PC-3 (cell line): ENCODE measurements at regions not wholly inside any gene's neighbourhood (a gene's known extent, or its start where the extent isn't known, plus 50 kb on each side); places are given as distances from the start of the nearest gene placed in this dataset.

Source experiments
- ATAC-seq: fragments of 200-7000 bp; cut with Tn5 transposase; 2 replicates; pipeline ENCODE4 v1.9.1; 2020; ENCODE audit warnings: mild to moderate bottlenecking, moderate library complexity
- BruUV-seq: library from RNA; stranded (reverse); fragments of 400-500 nt; replicated peaks from 2 replicates; lab custom pipeline; 2021; lab: Mats Ljungman, UMichigan
- CTCF ChIA-PET: fragments of 300-600 bp; sonication (Branson Sonifier 250); formaldehyde crosslinking; loops from one replicate; lab custom pipeline; 2022; ENCODE audit warnings: antibody characterized with exemption; lab: Charles Lee
- POLR2A ChIA-PET: fragments of 300-600 bp; sonication (Branson Sonifier 250); formaldehyde crosslinking; loops from one replicate; lab custom pipeline; 2022; ENCODE audit warnings: antibody characterized with exemption; ENCODE audit not compliant: unreplicated experiment; lab: Charles Lee
- DNase-seq: peaks from one replicate; pipeline ENCODE4 v3.0.0-alpha.2; 2015
- H2AFZ ChIP-seq: fragments of 300-600 bp; sonication (generic); 2 replicates; pipeline ENCODE4 v1.6.0; 2016; ENCODE audit warnings: antibody characterized with exemption, low read length
- H3F3A ChIP-seq: fragments of 300-600 bp; sonication (generic); one replicate; pipeline ENCODE4 v1.6.0; 2017; ENCODE audit warnings: antibody characterized with exemption, low read length, control low read depth, mild to moderate bottlenecking; ENCODE audit not compliant: unreplicated experiment
- H3K27ac ChIP-seq: fragments of 300-600 bp; sonication (generic); 2 replicates; pipeline ENCODE4 v1.5.1; 2016; ENCODE audit warnings: mild to moderate bottlenecking, low read length
- H3K27me3 ChIP-seq: fragments of 300-600 bp; sonication (generic); 2 replicates; pipeline ENCODE4 v1.6.1; 2016; ENCODE audit warnings: low read length, mixed read lengths
- H3K36me3 ChIP-seq: fragments of 300-600 bp; sonication (generic); 2 replicates; pipeline ENCODE4 v1.6.1; 2016; ENCODE audit warnings: low read depth, mixed run types, low read length, mixed read lengths
- H3K4me1 ChIP-seq: fragments of 300-600 bp; sonication (generic); 2 replicates; pipeline ENCODE4 v1.5.1; 2016; ENCODE audit warnings: low read length; ENCODE audit not compliant: insufficient read depth
- H3K4me2 ChIP-seq: fragments of 300-600 bp; sonication (generic); 2 replicates; pipeline ENCODE4 v1.6.0; 2016; ENCODE audit warnings: low read length
- H3K4me3 ChIP-seq: fragments of 300-600 bp; sonication (generic); 2 replicates; pipeline ENCODE4 v1.5.1; 2016; ENCODE audit warnings: mild to moderate bottlenecking, low read length, mixed read lengths
- H3K79me2 ChIP-seq: fragments of 300-600 bp; sonication (generic); 2 replicates; pipeline ENCODE4 v1.6.1; 2017; ENCODE audit warnings: low read length, mixed read lengths
- H3K9ac ChIP-seq: fragments of 300-600 bp; sonication (generic); 2 replicates; pipeline ENCODE4 v1.6.0; 2016; ENCODE audit warnings: mild to moderate bottlenecking, low read length
- H3K9me2 ChIP-seq: fragments of 300-600 bp; sonication (generic); replicated peaks from 2 replicates; pipeline ENCODE4 v1.6.1; 2016; ENCODE audit warnings: mixed run types, low read length, mixed read lengths
- H3K9me3 ChIP-seq: fragments of 300-600 bp; sonication (generic); 2 replicates; pipeline ENCODE4 v1.6.1; 2016; ENCODE audit warnings: low read length, mixed read lengths
- H4K20me1 ChIP-seq: fragments of 300-600 bp; sonication (generic); 2 replicates; pipeline ENCODE4 v1.6.1; 2016; ENCODE audit warnings: low read length, mixed read lengths
- CTCF ChIP-seq: fragments of 300-600 bp; sonication (generic); conservative IDR thresholded peaks from 2 replicates; pipeline ENCODE4 v1.5.1; 2017; ENCODE audit warnings: antibody characterized with exemption, low read depth, mild to moderate bottlenecking, low read length
- EZH2 ChIP-seq: fragments of 300-600 bp; sonication (generic); IDR thresholded peaks from one replicate; pipeline ENCODE4 v1.6.1; 2017; ENCODE audit warnings: antibody characterized with exemption, mild to moderate bottlenecking, low read length; ENCODE audit not compliant: unreplicated experiment
- EZH2phosphoT487 ChIP-seq: fragments of 300-600 bp; sonication (generic); IDR thresholded peaks from 2 replicates; pipeline ENCODE4 v1.6.1; 2018; ENCODE audit warnings: mild to moderate bottlenecking, antibody characterized with exemption, low read length, borderline replicate concordance
- intact Hi-C: fragments of 100-400 bp; cut with micrococcal nuclease; formaldehyde crosslinking; loops from 2 replicates; pipeline ENCODE4 v1.9.0; 2023

- ChIA-PET CTCF (no interaction called here), POLR2A (no interaction called here)
- no peak overlapping the region for H3K4me3 ChIP-seq
- ATAC-seq = no peak
- no peaks in the 10 kb centered on the region for H4K20me1 ChIP-seq
- intact Hi-C loops = no loop called here
- TF ChIP-seq CTCF (no peak), EZH2phosphoT487 (no peak), EZH2 (no peak)
- BruUV-seq = no TSS peak
- H3K9me2 ChIP-seq = no peaks in the 10 kb centered on the region
- H3K27me3 ChIP-seq = no peaks in the 10 kb centered on the region
- H3F3A ChIP-seq = no peaks in the 10 kb centered on the region
- H3K79me2 ChIP-seq = no peaks in the 10 kb centered on the region
- no peak for DNase-seq
- no peaks in the 10 kb centered on the region for H3K4me1 ChIP-seq
- no peak overlapping the region for H2AFZ ChIP-seq
- H3K36me3 ChIP-seq = no peaks in the 10 kb centered on the region
- H3K9ac ChIP-seq = no peak overlapping the region
- H3K27ac ChIP-seq = no peak overlapping the region
- H3K4me2 ChIP-seq = no peak overlapping the region
- no peaks in the 10 kb centered on the region for H3K9me3 ChIP-seq
Measured at GRCh38 chr2:226680719-226681118, 118.9 kb downstream of the IRS1 start.

DNA sequence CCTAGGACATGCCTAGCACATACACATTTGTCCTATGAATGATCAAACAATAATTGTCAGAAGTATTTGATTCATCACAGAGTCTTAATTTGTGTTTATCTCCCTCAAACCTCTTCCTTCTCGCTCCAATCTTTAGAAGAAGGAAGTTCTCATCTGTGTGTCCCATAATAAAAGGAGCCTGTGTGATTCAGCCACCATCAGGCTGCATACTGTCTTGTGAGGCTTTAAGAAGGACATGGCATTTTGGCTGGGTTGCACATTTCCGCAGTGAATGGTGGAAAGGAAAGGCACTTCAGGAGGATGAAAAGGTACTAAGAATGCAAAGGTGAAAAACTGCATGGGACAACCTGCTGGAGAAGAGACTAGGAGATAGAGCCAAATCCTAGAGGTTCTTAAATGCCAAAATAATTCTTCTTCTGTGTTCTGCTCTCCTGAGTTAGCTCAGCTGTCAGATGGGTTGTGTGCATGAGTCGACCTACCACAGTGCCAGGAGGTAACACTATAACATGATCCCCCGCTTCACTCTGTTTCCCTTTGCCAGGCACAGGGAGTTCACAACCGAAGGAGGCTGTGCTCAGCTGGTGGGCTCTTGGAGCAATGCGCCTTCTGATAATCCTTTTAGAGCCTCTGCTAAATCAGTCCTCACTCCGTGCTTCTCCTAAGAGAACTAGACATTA lies 120.1 kb downstream of the IRS1 start:
- no peak overlapping the region for H3K4me2 ChIP-seq
- H3K27me3 ChIP-seq = no peaks in the 10 kb centered on the region
- no peaks in the 10 kb centered on the region for H3K9me2 ChIP-seq
- ChIA-PET CTCF (no interaction called here), POLR2A (no interaction called here)
- H3K4me3 ChIP-seq = no peak overlapping the region
- H2AFZ ChIP-seq = no peak overlapping the region
- no peaks in the 10 kb centered on the region for H3K79me2 ChIP-seq
- no peak for ATAC-seq
- BruUV-seq = no TSS peak
- no peak overlapping the region for H3K27ac ChIP-seq
- no peaks in the 10 kb centered on the region for H3K9me3 ChIP-seq
- TF ChIP-seq EZH2 (no peak), CTCF (no peak), EZH2phosphoT487 (no peak)
- intact Hi-C loops = no loop called here
- H3K4me1 ChIP-seq = no peaks in the 10 kb centered on the region
- no peaks in the 10 kb centered on the region for H3F3A ChIP-seq
- H3K9ac ChIP-seq = no peak overlapping the region
- no peaks in the 10 kb centered on the region for H4K20me1 ChIP-seq
- no peaks in the 10 kb centered on the region for H3K36me3 ChIP-seq
- DNase-seq = no peak

DNA sequence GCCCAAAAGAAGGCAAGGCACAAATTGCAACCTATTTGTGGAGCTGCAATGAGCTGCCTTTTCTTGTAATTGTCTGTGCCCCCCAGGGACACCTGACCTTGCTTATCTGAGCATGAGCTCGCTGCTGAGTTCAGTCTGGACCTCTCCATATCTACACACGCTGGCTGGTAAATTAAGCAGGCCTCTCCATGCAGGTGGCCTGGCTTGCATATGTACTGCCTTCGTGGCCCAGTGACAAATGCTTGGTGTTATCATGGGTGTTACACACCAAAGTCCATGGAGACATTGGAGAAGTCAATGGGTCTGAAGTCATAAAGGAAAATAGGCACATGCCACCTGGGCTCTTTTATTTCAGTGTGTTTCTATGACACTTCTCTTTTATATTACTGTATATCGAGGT lies 121.2 kb downstream of the IRS1 start:
- H3K27me3 ChIP-seq = no peaks in the 10 kb centered on the region
- H3K4me3 ChIP-seq = no peak overlapping the region
- H3K9me2 ChIP-seq = no peaks in the 10 kb centered on the region
- no peaks in the 10 kb centered on the region for H3K79me2 ChIP-seq
- H3K27ac ChIP-seq = no peak overlapping the region
- no peak for DNase-seq
- intact Hi-C loops = no loop called here
- H3K4me1 ChIP-seq = peaks cover 6% of the 10 kb centered on the region; the same call in 1 of the 2 replicates
- H3F3A ChIP-seq = no peaks in the 10 kb centered on the region
- ChIA-PET CTCF (no interaction called here), POLR2A (no interaction called here)
- no peaks in the 10 kb centered on the region for H3K9me3 ChIP-seq
- H2AFZ ChIP-seq = no peak overlapping the region
- no peak overlapping the region for H3K4me2 ChIP-seq
- TF ChIP-seq EZH2phosphoT487 (no peak), CTCF (no peak), EZH2 (no peak)
- ATAC-seq = no peak
- no peaks in the 10 kb centered on the region for H4K20me1 ChIP-seq
- no peak overlapping the region for H3K9ac ChIP-seq
- BruUV-seq = no TSS peak
- no peaks in the 10 kb centered on the region for H3K36me3 ChIP-seq
